Fibroblast of lung (primary cell): ENCODE measurements at regions not wholly inside any gene's neighbourhood (a gene's known extent, or its start where the extent isn't known, plus 50 kb on each side); places are given as distances from the start of the nearest gene placed in this dataset.

Source experiments
- DNase-seq, 2 donors: peaks; one replicate each; pipeline versions ENCODE4 v3.0.0 to v3.0.0-alpha.2; 2010; ENCODE audit warnings: low read depth in 2 of 2
- H2AFZ ChIP-seq: 2 replicates; pipeline ENCODE4 v1.5.1; 2012; ENCODE audit warnings: low read length, control low read depth, inconsistent platforms
- H3K27ac ChIP-seq: 2 replicates; pipeline ENCODE4 v1.5.1; 2011; ENCODE audit warnings: low read length, control low read depth; ENCODE audit not compliant: insufficient read depth
- H3K27me3 ChIP-seq: 2 replicates; pipeline ENCODE4 v1.5.1; 2011; ENCODE audit warnings: mild to moderate bottlenecking, low read length; ENCODE audit not compliant: control insufficient read depth, insufficient read depth
- H3K36me3 ChIP-seq: 2 replicates; pipeline ENCODE4 v1.5.1; 2011; ENCODE audit warnings: low read length; ENCODE audit not compliant: control insufficient read depth, insufficient read depth
- H3K4me1 ChIP-seq: 2 replicates; pipeline ENCODE4 v1.5.1; 2011; ENCODE audit warnings: low read length; ENCODE audit not compliant: control insufficient read depth, insufficient read depth; ENCODE audit errors: extremely low read depth
- H3K4me2 ChIP-seq: 2 replicates; pipeline ENCODE4 v1.5.1; 2011; ENCODE audit warnings: low read length, control low read depth; ENCODE audit not compliant: insufficient read depth; ENCODE audit errors: extremely low read depth
- H3K4me3 ChIP-seq, 4 experiments: fragments of 200-600 bp in 1 of 4; sonication (generic) in 1 of 4; replicated peaks in 1 of 4; 2 replicates each; pipeline ENCODE4 v1.5.1; 2011 to 2016; ENCODE audit warnings: low read length in 4 of 4, low read depth in 3 of 4, mild to moderate bottlenecking in 3 of 4, control low read depth in 2 of 4, inconsistent platforms in 1 of 4, mixed read lengths in 1 of 4; ENCODE audit not compliant: insufficient read depth in 1 of 4; ENCODE audit errors: control extremely low read depth in 1 of 4
- H3K79me2 ChIP-seq: 2 replicates; pipeline ENCODE4 v1.5.1; 2012; ENCODE audit warnings: mild to moderate bottlenecking, low read length, inconsistent platforms; ENCODE audit not compliant: control insufficient read depth, insufficient read depth
- H3K9ac ChIP-seq: 2 replicates; pipeline ENCODE4 v1.5.1; 2011; ENCODE audit warnings: mild to moderate bottlenecking, low read length, control low read depth; ENCODE audit not compliant: insufficient read depth
- H3K9me3 ChIP-seq: 2 replicates; pipeline ENCODE4 v1.5.1; 2012; ENCODE audit warnings: low read depth, low read length; ENCODE audit not compliant: control insufficient read depth, insufficient read depth
- H4K20me1 ChIP-seq: 2 replicates; pipeline ENCODE4 v1.5.1; 2011; ENCODE audit warnings: low read length; ENCODE audit not compliant: control insufficient read depth, insufficient read depth; ENCODE audit errors: extremely low read depth
- CTCF ChIP-seq, 2 donors: IDR thresholded peaks in 1 of 2; conservative IDR thresholded peaks in 1 of 2; 1 replicate in 1 of 2; 2 replicates in 1 of 2; pipeline ENCODE4 v1.5.1; 2011 to 2012; ENCODE audit warnings: low read length in 2 of 2, control low read depth in 1 of 2, inconsistent platforms in 1 of 2, low read depth in 1 of 2, mild to moderate bottlenecking in 1 of 2
- EZH2 ChIP-seq: IDR thresholded peaks from 2 replicates; pipeline ENCODE4 v1.5.1; 2012; ENCODE audit warnings: low read length, control low read depth, mild to moderate bottlenecking; ENCODE audit errors: missing control alignments

- Histone ChIP-seq H3K4me3 (no peak overlapping the region), H3K9ac (no peak overlapping the region), H3K4me1 (no peaks in the 10 kb centered on the region), H3K79me2 (no peaks in the 10 kb centered on the region), H2AFZ (no peak overlapping the region), H3K9me3 (no peaks in the 10 kb centered on the region), H3K27ac (no peak overlapping the region), H3K27me3 (no peaks in the 10 kb centered on the region), H4K20me1 (no peaks in the 10 kb centered on the region), H3K4me2 (no peak overlapping the region), H3K36me3 (no peaks in the 10 kb centered on the region)
- TF ChIP-seq EZH2 (no peak), CTCF (conservative IDR thresholded peaks at IDR 0.05 in 1 of 2, IDR thresholded peaks at IDR 0.05 in 1 of 2; ENCODE audit: low read depth in 1 of 2, low read length in 2 of 2) (no peak)
- peak; percentile 31 to 47 for DNase-seq
Measured at GRCh38 chr13:109480011-109480955, 306.1 kb downstream of the IRS2 start.

- H4K20me1 ChIP-seq = no peaks in the 10 kb centered on the region
- no peak overlapping the region for H3K4me2 ChIP-seq
- TF ChIP-seq EZH2 = no peak
- no peak for TF ChIP-seq CTCF (conservative IDR thresholded peaks at IDR 0.05 in 1 of 2, IDR thresholded peaks at IDR 0.05 in 1 of 2; ENCODE audit: low read depth in 1 of 2, low read length in 2 of 2)
- no peak overlapping the region for H3K4me3 ChIP-seq
- no peak overlapping the region for H3K27ac ChIP-seq
- H3K4me1 ChIP-seq = no peaks in the 10 kb centered on the region
- no peak overlapping the region for H3K9ac ChIP-seq
- no peaks in the 10 kb centered on the region for H3K27me3 ChIP-seq
- H3K36me3 ChIP-seq = no peaks in the 10 kb centered on the region
- H3K9me3 ChIP-seq = no peaks in the 10 kb centered on the region
- H3K79me2 ChIP-seq = no peaks in the 10 kb centered on the region
- no peak overlapping the region for H2AFZ ChIP-seq
- DNase-seq = no peak
Measured at GRCh38 chr13:109479534-109479933, 306.8 kb downstream of the IRS2 start.

GRCh38 chr13:109476001-109476400 is 310.4 kb downstream of the IRS2 start:
- Histone ChIP-seq H3K79me2 (no peaks in the 10 kb centered on the region), H2AFZ (no peak overlapping the region), H4K20me1 (no peaks in the 10 kb centered on the region), H3K4me2 (no peak overlapping the region), H3K27ac (no peak overlapping the region), H3K4me3 (no peak overlapping the region), H3K9me3 (no peaks in the 10 kb centered on the region), H3K4me1 (no peaks in the 10 kb centered on the region), H3K36me3 (no peaks in the 10 kb centered on the region), H3K9ac (no peak overlapping the region), H3K27me3 (no peaks in the 10 kb centered on the region)
- TF ChIP-seq CTCF (conservative IDR thresholded peaks at IDR 0.05 in 1 of 2, IDR thresholded peaks at IDR 0.05 in 1 of 2; ENCODE audit: low read depth in 1 of 2, low read length in 2 of 2) = no peak
- TF ChIP-seq EZH2 = no peak
- no peak for DNase-seq
